H1 (cell line): ENCODE measurements at regions not wholly inside any gene's neighbourhood (a gene's known extent, or its start where the extent isn't known, plus 50 kb on each side); places are given as distances from the start of the nearest gene placed in this dataset.

Experiments
- CTCF ChIA-PET: fragments of 300-600 bp; sonication (Branson Sonifier 250); formaldehyde crosslinking; loops from one replicate; lab custom pipeline; 2021; ENCODE audit not compliant: partially characterized antibody; lab: Charles Lee
- POLR2A ChIA-PET: fragments of 300-600 bp; sonication (Branson Sonifier 250); formaldehyde crosslinking; loops from one replicate; lab custom pipeline; 2021; ENCODE audit warnings: inconsistent platforms; ENCODE audit not compliant: partially characterized antibody; lab: Charles Lee
- DNase-seq, 2 experiments: peaks; one replicate each; pipeline versions ENCODE4 v3.0.0 to v3.0.0-alpha.2; 2010 to 2022; ENCODE audit warnings: low spot score in 2 of 2, low read depth in 1 of 2, mixed read lengths in 1 of 2
- FAIRE-seq: peaks from 2 replicates; lab custom pipeline; 2011; peaks lifted over from hg19 to GRCh38; lab: Jason Lieb, UNC
- H2AFZ ChIP-seq: 2 replicates; pipeline ENCODE4 v1.8.1; 2012; ENCODE audit warnings: low read length, inconsistent platforms
- H2AK5ac ChIP-seq: 2 replicates; pipeline ENCODE4 v1.6.1; 2013; ENCODE audit warnings: low read depth, low read length
- H2BK120ac ChIP-seq: replicated peaks from 2 replicates; pipeline ENCODE3; 2013; ENCODE audit warnings: low read depth, low read length, inconsistent platforms
- H2BK12ac ChIP-seq: 2 replicates; pipeline ENCODE4 v1.6.1; 2013; ENCODE audit warnings: low read depth, low read length
- H2BK15ac ChIP-seq: 2 replicates; pipeline ENCODE4 v1.6.1; 2013; ENCODE audit warnings: low read length
- H2BK20ac ChIP-seq: 2 replicates; pipeline ENCODE4 v1.6.1; 2013; ENCODE audit warnings: low read length
- H2BK5ac ChIP-seq: 2 replicates; pipeline ENCODE4 v1.6.1; 2013; ENCODE audit warnings: low read depth, low read length
- H3K14ac ChIP-seq: 2 replicates; pipeline ENCODE4 v1.6.1; 2013; ENCODE audit warnings: inconsistent platforms; ENCODE audit not compliant: insufficient read length
- H3K18ac ChIP-seq: 2 replicates; pipeline ENCODE4 v1.6.1; 2013; ENCODE audit warnings: low read length; ENCODE audit errors: extremely low read depth
- H3K23ac ChIP-seq: 2 replicates; pipeline ENCODE4 v1.6.1; 2013; ENCODE audit warnings: inconsistent platforms; ENCODE audit not compliant: insufficient read length
- H3K23me2 ChIP-seq: 2 replicates; pipeline ENCODE4 v1.6.1; 2013; ENCODE audit warnings: low read depth, low read length
- H3K27ac ChIP-seq: 2 replicates; pipeline ENCODE4 v1.6.1; 2011; ENCODE audit warnings: low read depth, low read length, inconsistent platforms
- H3K27me3 ChIP-seq, 4 experiments: replicated peaks in 1 of 4; 1 replicate in 1 of 4; 2 replicates in 3 of 4; pipeline versions ENCODE4 v1.6.1 to v1.8.1; 2011 to 2013; ENCODE audit warnings: low read length in 3 of 4, mild to moderate bottlenecking in 3 of 4, inconsistent platforms in 2 of 4, mixed read lengths in 2 of 4, moderate library complexity in 1 of 4; ENCODE audit not compliant: control insufficient read depth in 3 of 4, insufficient read depth in 3 of 4; ENCODE audit errors: extremely low read depth in 1 of 4
- H3K36me3 ChIP-seq, 4 experiments: 2 replicates each; pipeline versions ENCODE4 v1.6.1 to v1.8.1; 2011 to 2013; ENCODE audit warnings: mild to moderate bottlenecking in 4 of 4, low read length in 3 of 4, moderate library complexity in 2 of 4, control low read depth in 1 of 4, inconsistent platforms in 1 of 4; ENCODE audit not compliant: insufficient read depth in 4 of 4, control insufficient read depth in 2 of 4
- H3K4ac ChIP-seq: replicated peaks from 2 replicates; pipeline ENCODE3; 2013; ENCODE audit warnings: low read length, low read depth, mixed read lengths, inconsistent platforms; ENCODE audit not compliant: insufficient read length
- H3K4me1 ChIP-seq, 4 experiments: replicated peaks in 1 of 4; 1 replicate in 1 of 4; 2 replicates in 3 of 4; pipeline versions ENCODE4 v1.6.1 to v1.8.1; 2011 to 2013; ENCODE audit warnings: low read length in 3 of 4, inconsistent platforms in 2 of 4, mixed read lengths in 1 of 4; ENCODE audit not compliant: insufficient read depth in 4 of 4, control insufficient read depth in 3 of 4
- H3K4me2 ChIP-seq, 2 experiments: 2 replicates each; pipeline versions ENCODE4 v1.6.1 to v1.8.1; 2011 to 2013; ENCODE audit warnings: low read depth in 2 of 2, low read length in 2 of 2, control low read depth in 1 of 2, inconsistent platforms in 1 of 2, mild to moderate bottlenecking in 1 of 2; ENCODE audit not compliant: insufficient read depth in 1 of 2
- H3K4me3 ChIP-seq, 4 experiments: fragments of 200-600, 300-600 bp in 1 of 4; sonication (generic), shearing (Covaris generic), sonication (Bioruptor Twin) in 1 of 4; 2 replicates each; pipeline versions ENCODE4 v1.5.1 to v1.8.1; 2011 to 2016; ENCODE audit warnings: low read length in 4 of 4, low read depth in 3 of 4, control low read depth in 2 of 4, inconsistent platforms in 2 of 4, mild to moderate bottlenecking in 2 of 4, mixed read lengths in 1 of 4, moderate library complexity in 1 of 4; ENCODE audit not compliant: insufficient read depth in 2 of 4; ENCODE audit errors: extremely low read depth in 1 of 4
- H3K56ac ChIP-seq: replicated peaks from 2 replicates; pipeline ENCODE3; 2013; ENCODE audit warnings: low read depth, mild to moderate bottlenecking, mixed read lengths, low read length, inconsistent platforms; ENCODE audit not compliant: insufficient read length
- H3K79me1 ChIP-seq: 2 replicates; pipeline ENCODE4 v1.6.1; 2013; ENCODE audit warnings: low read depth, low read length, control low read depth
- H3K79me2 ChIP-seq, 2 experiments: 2 replicates each; pipeline versions ENCODE4 v1.6.1 to v1.8.1; 2012 to 2013; ENCODE audit warnings: low read length in 2 of 2, mild to moderate bottlenecking in 2 of 2, inconsistent platforms in 1 of 2; ENCODE audit not compliant: insufficient read depth in 2 of 2, control insufficient read depth in 1 of 2
- H3K9ac ChIP-seq, 4 experiments: replicated peaks in 1 of 4; 1 replicate in 1 of 4; 2 replicates in 3 of 4; pipeline versions ENCODE4 v1.6.1 to v1.8.1; 2011 to 2013; ENCODE audit warnings: low read depth in 3 of 4, low read length in 3 of 4, control low read depth in 2 of 4, mild to moderate bottlenecking in 2 of 4, moderate library complexity in 2 of 4, inconsistent platforms in 1 of 4; ENCODE audit errors: extremely low read depth in 1 of 4
- H3K9me3 ChIP-seq, 2 experiments: 2 replicates each; pipeline versions ENCODE4 v1.6.1 to v1.8.1; 2012 to 2013; ENCODE audit warnings: mild to moderate bottlenecking in 2 of 2, moderate library complexity in 2 of 2, control low read depth in 1 of 2, inconsistent platforms in 1 of 2, low read depth in 1 of 2, low read length in 1 of 2, mixed read lengths in 1 of 2; ENCODE audit not compliant: insufficient read depth in 2 of 2
- H4K20me1 ChIP-seq, 2 experiments: replicated peaks in 1 of 2; 2 replicates each; pipeline versions ENCODE3 to v1.8.1; 2011 to 2013; ENCODE audit warnings: inconsistent platforms in 2 of 2, low read length in 2 of 2, mild to moderate bottlenecking in 1 of 2; ENCODE audit not compliant: insufficient read depth in 2 of 2, control insufficient read depth in 1 of 2
- H4K5ac ChIP-seq: 2 replicates; pipeline ENCODE4 v1.6.1; 2013; ENCODE audit warnings: low read length, low read depth, mixed read lengths, inconsistent platforms; ENCODE audit not compliant: insufficient read length
- H4K8ac ChIP-seq: 2 replicates; pipeline ENCODE4 v1.8.0; 2013; ENCODE audit warnings: mild to moderate bottlenecking, moderate library complexity, low read length, inconsistent platforms; ENCODE audit not compliant: insufficient read depth; ENCODE audit errors: extremely low read depth
- H4K91ac ChIP-seq: replicated peaks from 2 replicates; pipeline ENCODE3; 2013; ENCODE audit warnings: low read length, mixed read lengths, inconsistent platforms; ENCODE audit not compliant: insufficient read length
- NANOG ChIP-seq: IDR thresholded peaks from 2 replicates; pipeline ENCODE4 v1.6.1; 2011; ENCODE audit warnings: low read length, low read depth, mild to moderate bottlenecking, inconsistent platforms; ENCODE audit not compliant: insufficient read depth, poor library complexity, severe bottlenecking
- RAD21 ChIP-seq, 2 experiments: IDR thresholded peaks in 1 of 2; conservative IDR thresholded peaks in 1 of 2; 2 replicates each; pipeline ENCODE4 v1.6.1; 2011; ENCODE audit warnings: low read depth in 2 of 2, low read length in 2 of 2, improper control_type of control experiment in 1 of 2, inconsistent platforms in 1 of 2, mild to moderate bottlenecking in 1 of 2, moderate library complexity in 1 of 2
- RXRA ChIP-seq: IDR thresholded peaks from 2 replicates; pipeline ENCODE4 v1.6.1; 2011; ENCODE audit warnings: low read depth, mild to moderate bottlenecking, low read length, moderate library complexity; ENCODE audit not compliant: insufficient read depth
- SIX5 ChIP-seq: IDR thresholded peaks from 2 replicates; pipeline ENCODE4 v1.6.1; 2011; ENCODE audit warnings: mild to moderate bottlenecking, low read depth, low read length
- SP4 ChIP-seq: IDR thresholded peaks from 2 replicates; pipeline ENCODE4 v1.6.1; 2012; ENCODE audit warnings: low read length, inconsistent platforms
- SRF ChIP-seq: IDR thresholded peaks from 2 replicates; pipeline ENCODE4 v1.6.1; 2011; ENCODE audit warnings: mild to moderate bottlenecking, low read depth, low read length, moderate library complexity
- TEAD4 ChIP-seq: IDR thresholded peaks from 2 replicates; pipeline ENCODE4 v1.6.1; 2012; ENCODE audit warnings: low read depth, low read length, inconsistent platforms, mixed read lengths
- YY1 ChIP-seq: IDR thresholded peaks from 2 replicates; pipeline ENCODE4 v1.6.1; 2011; ENCODE audit warnings: low read depth, mild to moderate bottlenecking, low read length
- WGBS, 2 experiments: shearing (Covaris generic) in 1 of 2; methylation state at CpG; one replicate each; pipeline versions ENCODE4 v1.1.6 to v1.1.7; 2013 to 2015; ENCODE audit warnings: low lambda C conversion rate in 2 of 2, mixed read lengths in 2 of 2, inconsistent platforms in 1 of 2, low coverage in 1 of 2, missing lambda C conversion rate in 1 of 2; ENCODE audit not compliant: insufficient replicate concordance in 2 of 2, insufficient coverage in 1 of 2, insufficient read length in 1 of 2; ENCODE audit errors: extremely low coverage in 1 of 2, missing lambda C conversion rate in 1 of 2; 5-methylcytosine and 5-hydroxymethylcytosine counted together

DNA sequence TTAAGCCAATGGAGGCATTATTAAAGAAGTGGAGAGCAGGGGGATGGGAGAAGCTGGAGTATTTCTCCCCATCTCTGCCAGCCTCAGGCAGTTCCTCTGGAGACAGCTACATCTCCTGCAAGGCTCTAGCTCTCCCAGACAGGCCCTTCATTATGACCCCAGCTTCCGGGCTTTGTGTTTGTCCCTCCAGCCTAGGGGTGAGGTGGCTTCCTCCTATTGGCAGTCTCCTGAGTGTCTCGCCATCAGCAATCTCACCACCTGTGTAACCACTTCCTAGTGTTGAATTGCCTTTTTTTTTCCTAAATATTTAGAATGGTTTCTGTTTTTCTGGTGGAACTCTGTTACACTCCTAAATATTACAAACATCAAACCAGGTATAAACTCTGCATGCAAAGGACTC lies 122.3 kb downstream of the FAM174B start:
- no peaks in the 10 kb centered on the region for H3K4me1 ChIP-seq
- CTCF ChIA-PET = interaction anchor here (0.9 to 1.5 kb wide), 2 partner anchors 9 to 12 kb away, joined by 3 to 4 read pairs; no protein-coding TSS in a partner anchor
- no peak overlapping the region for H3K4ac ChIP-seq
- no peak overlapping the region for H3K27ac ChIP-seq
- POLR2A ChIA-PET = no interaction called here
- H3K79me1 ChIP-seq = no peaks in the 10 kb centered on the region
- H3K23ac ChIP-seq = no peak overlapping the region
- no peak overlapping the region for H2BK20ac ChIP-seq
- H4K5ac ChIP-seq = no peak overlapping the region
- H3K9me3 ChIP-seq = peaks cover 8 to 10% of the 10 kb centered on the region in 2 experiments; a peak in 1 of 4 replicates
- H3K4me3 ChIP-seq = no peak overlapping the region
- no peak overlapping the region for H2BK120ac ChIP-seq
- DNase-seq (no peak), FAIRE-seq (no peak)
- H4K20me1 ChIP-seq = no peaks in the 10 kb centered on the region
- H2BK12ac ChIP-seq = no peak overlapping the region
- H3K36me3 ChIP-seq = no peaks in the 10 kb centered on the region
- no peak overlapping the region for H2AFZ ChIP-seq
- H4K91ac ChIP-seq = no peak overlapping the region
- H3K79me2 ChIP-seq = no peaks in the 10 kb centered on the region
- TF ChIP-seq RXRA (no peak), SIX5 (no peak), SP4 (no peak), YY1 (no peak), RAD21 (IDR thresholded peaks at IDR 0.05 in 1 of 2, conservative IDR thresholded peaks at IDR 0.05 in 1 of 2; ENCODE audit: low read depth in 2 of 2, low read length in 2 of 2) (no peak), SRF (no peak), NANOG (no peak), TEAD4 (no peak)
- TF ChIP-seq, all 59 proteins: peak for 0
- H2AK5ac ChIP-seq = no peak overlapping the region
- no peak overlapping the region for H3K9ac ChIP-seq
- H3K4me2 ChIP-seq = no peak overlapping the region
- H4K8ac ChIP-seq = no peak overlapping the region
- 80% methylated on average over 2 of the region's 2 CpGs; no CpG with 5 or more reads in 1 of the 2 experiments for WGBS, 2 experiments
- H3K56ac ChIP-seq = no peak overlapping the region
- H2BK15ac ChIP-seq = no peak overlapping the region
- no peaks in the 10 kb centered on the region for H3K27me3 ChIP-seq
- H2BK5ac ChIP-seq = no peak overlapping the region
- no peak overlapping the region for H3K14ac ChIP-seq
- no peaks in the 10 kb centered on the region for H3K23me2 ChIP-seq
- H3K18ac ChIP-seq = no peak overlapping the region
